Upper lobe of right lung (tissue), 1 donor: ENCODE measurements at regions not wholly inside any gene's neighbourhood (a gene's known extent, or its start where the extent isn't known, plus 50 kb on each side); places are given as distances from the start of the nearest gene placed in this dataset.

ENCODE experiments used
- ATAC-seq: fragments of 200-7000 bp; cut with Tn5 transposase; one replicate; pipeline ENCODE4 v1.9.1; 2020; ENCODE audit warnings: mild to moderate bottlenecking, moderate library complexity
- DNase-seq: peaks from one replicate; pipeline ENCODE4 v3.0.0-alpha.2; 2020
- H3K27ac ChIP-seq: fragments of 200-600 bp; one replicate; pipeline ENCODE4 v1.8.0; 2022
- H3K27me3 ChIP-seq: fragments of 200-600 bp; one replicate; pipeline ENCODE4 v1.8.0; 2022; ENCODE audit warnings: mild to moderate bottlenecking
- H3K36me3 ChIP-seq: fragments of 200-600 bp; one replicate; pipeline ENCODE4 v1.8.0; 2022
- H3K4me1 ChIP-seq: fragments of 200-600 bp; one replicate; pipeline ENCODE4 v1.8.0; 2022
- H3K4me3 ChIP-seq: fragments of 200-600 bp; one replicate; pipeline ENCODE4 v1.8.0; 2022; ENCODE audit warnings: mild to moderate bottlenecking
- H3K9me3 ChIP-seq: fragments of 200-600 bp; one replicate; pipeline ENCODE4 v1.8.0; 2022
- intact Hi-C: fragments of 100-400 bp; cut with DNase I; formaldehyde crosslinking; loops from one replicate; pipeline ENCODE4 v1.11.0; 2022
- TF ChIP-seq, protein P1 (sequence below): fragments of 200-600 bp; IDR thresholded peaks from one replicate; pipeline ENCODE4 v1.8.0; 2022; ENCODE audit warnings: antibody characterized with exemption
- donor health status: DM: no; HTN: yes; CAD: no; lungs with severe emphysema.

DNA sequence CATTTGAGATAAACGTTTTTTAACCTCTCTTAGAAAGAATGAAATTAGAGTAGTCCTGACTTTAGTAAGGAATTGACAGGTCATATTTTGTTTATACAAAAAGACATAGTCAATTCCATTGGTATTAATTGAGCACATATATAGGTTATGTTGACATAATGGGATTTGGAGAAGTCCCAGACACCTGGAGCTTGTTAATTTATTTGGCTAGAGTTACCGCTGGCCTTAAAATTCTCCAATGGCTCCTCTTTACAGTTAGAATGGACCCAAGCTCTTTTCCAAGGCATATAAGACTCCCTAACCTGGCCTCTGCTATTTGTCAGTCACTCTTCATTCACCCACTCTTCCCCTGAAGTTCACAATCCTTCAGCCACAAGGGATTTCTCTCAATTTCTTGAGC lies 221.3 kb downstream of the CBLN4 start:
- ATAC-seq (no peak), DNase-seq (no peak)
- intact Hi-C loops, result no loop called here
- no peak overlapping the region for H3K4me3 ChIP-seq
- no peaks in the 10 kb centered on the region for H3K36me3 ChIP-seq
- no peaks in the 10 kb centered on the region for H3K27me3 ChIP-seq
- TF ChIP-seq, protein P1, sequence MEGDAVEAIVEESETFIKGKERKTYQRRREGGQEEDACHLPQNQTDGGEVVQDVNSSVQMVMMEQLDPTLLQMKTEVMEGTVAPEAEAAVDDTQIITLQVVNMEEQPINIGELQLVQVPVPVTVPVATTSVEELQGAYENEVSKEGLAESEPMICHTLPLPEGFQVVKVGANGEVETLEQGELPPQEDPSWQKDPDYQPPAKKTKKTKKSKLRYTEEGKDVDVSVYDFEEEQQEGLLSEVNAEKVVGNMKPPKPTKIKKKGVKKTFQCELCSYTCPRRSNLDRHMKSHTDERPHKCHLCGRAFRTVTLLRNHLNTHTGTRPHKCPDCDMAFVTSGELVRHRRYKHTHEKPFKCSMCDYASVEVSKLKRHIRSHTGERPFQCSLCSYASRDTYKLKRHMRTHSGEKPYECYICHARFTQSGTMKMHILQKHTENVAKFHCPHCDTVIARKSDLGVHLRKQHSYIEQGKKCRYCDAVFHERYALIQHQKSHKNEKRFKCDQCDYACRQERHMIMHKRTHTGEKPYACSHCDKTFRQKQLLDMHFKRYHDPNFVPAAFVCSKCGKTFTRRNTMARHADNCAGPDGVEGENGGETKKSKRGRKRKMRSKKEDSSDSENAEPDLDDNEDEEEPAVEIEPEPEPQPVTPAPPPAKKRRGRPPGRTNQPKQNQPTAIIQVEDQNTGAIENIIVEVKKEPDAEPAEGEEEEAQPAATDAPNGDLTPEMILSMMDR, result no peak
- no peaks in the 10 kb centered on the region for H3K9me3 ChIP-seq
- H3K4me1 ChIP-seq, result no peaks in the 10 kb centered on the region
- no peak overlapping the region for H3K27ac ChIP-seq

- Histone ChIP-seq H3K4me3 (no peak overlapping the region), H3K9me3 (no peaks in the 10 kb centered on the region), H3K27me3 (no peaks in the 10 kb centered on the region), H3K36me3 (no peaks in the 10 kb centered on the region), H3K4me1 (no peaks in the 10 kb centered on the region), H3K27ac (no peak overlapping the region)
- DNase-seq (no peak), ATAC-seq (no peak)
- intact Hi-C loops, result no loop called here
- TF ChIP-seq, protein P1, result no peak
Measured at GRCh38 chr20:55783381-55783780, 221.9 kb downstream of the CBLN4 start.

- no peak overlapping the region for H3K27ac ChIP-seq
- no peaks in the 10 kb centered on the region for H3K9me3 ChIP-seq
- no peak overlapping the region for H3K4me3 ChIP-seq
- H3K4me1 ChIP-seq, result no peaks in the 10 kb centered on the region
- H3K27me3 ChIP-seq, result no peaks in the 10 kb centered on the region
- no peaks in the 10 kb centered on the region for H3K36me3 ChIP-seq
- intact Hi-C loops, result no loop called here
- no peak for DNase-seq
- ATAC-seq, result no peak
- TF ChIP-seq, protein P1, result no peak
Measured at GRCh38 chr20:55782912-55783253, 222.4 kb downstream of the CBLN4 start.

GRCh38 chr20:55782224-55782911 lies 223.0 kb downstream of the CBLN4 start:
- DNase-seq, result no peak
- Histone ChIP-seq H3K27ac (no peak overlapping the region), H3K36me3 (no peaks in the 10 kb centered on the region), H3K4me1 (no peaks in the 10 kb centered on the region), H3K9me3 (no peaks in the 10 kb centered on the region), H3K27me3 (no peaks in the 10 kb centered on the region), H3K4me3 (no peak overlapping the region)
- TF ChIP-seq, protein P1, result no peak
- intact Hi-C loops, result no loop called here
- no peak for ATAC-seq

DNA sequence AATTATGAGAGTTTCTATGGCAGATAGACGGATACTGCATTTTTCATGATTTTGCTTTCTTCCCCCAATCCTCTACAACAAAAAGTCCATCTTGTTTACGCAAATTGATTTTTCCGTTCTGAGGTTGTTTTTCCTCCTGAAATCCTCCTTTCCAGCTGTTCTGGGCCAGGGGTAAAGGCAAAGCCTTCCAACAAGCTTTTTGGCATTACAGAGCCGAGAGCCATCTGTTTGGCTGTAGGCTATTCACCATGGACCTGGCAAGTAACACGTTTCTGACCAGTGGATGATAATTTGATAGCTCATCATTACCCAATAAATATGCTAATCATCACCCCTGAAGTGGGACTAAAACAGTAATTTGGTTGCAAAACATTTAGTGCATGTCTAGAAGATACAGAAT lies 226.5 kb downstream of the CBLN4 start:
- ATAC-seq, result no peak
- H3K27me3 ChIP-seq, result no peaks in the 10 kb centered on the region
- no peak overlapping the region for H3K27ac ChIP-seq
- H3K4me1 ChIP-seq, result no peaks in the 10 kb centered on the region
- H3K9me3 ChIP-seq, result no peaks in the 10 kb centered on the region
- H3K36me3 ChIP-seq, result no peaks in the 10 kb centered on the region
- DNase-seq, result no peak
- TF ChIP-seq, protein P1, result no peak
- intact Hi-C loops, result no loop called here
- no peak overlapping the region for H3K4me3 ChIP-seq

GRCh38 chr20:55777641-55778040 lies 227.7 kb downstream of the CBLN4 start:
- DNase-seq (no peak), ATAC-seq (no peak)
- H3K4me3 ChIP-seq, result no peak overlapping the region
- no peaks in the 10 kb centered on the region for H3K36me3 ChIP-seq
- H3K9me3 ChIP-seq, result no peaks in the 10 kb centered on the region
- no peaks in the 10 kb centered on the region for H3K4me1 ChIP-seq
- intact Hi-C loops, result no loop called here
- H3K27me3 ChIP-seq, result no peaks in the 10 kb centered on the region
- TF ChIP-seq, protein P1, result no peak
- no peak overlapping the region for H3K27ac ChIP-seq
